ENCODE measurements at regions not wholly inside any gene's neighbourhood (a gene's known extent, or its start where the extent isn't known, plus 50 kb on each side); places are given as distances from the start of the nearest gene placed in this dataset.

GRCh38 chr2:30022444-30023071 lies 101.2 kb upstream of the ALK start:
- Histone ChIP-seq H3K4me1 (ENCODE audit: insufficient read depth, low read length) (no peaks in the 10 kb centered on the region), H3K23ac (ENCODE audit: insufficient read length, low read depth, low read length) (no peak overlapping the region), H3K27me3 (ENCODE audit: insufficient read depth, low read length) (no peaks in the 10 kb centered on the region), H3K27ac (ENCODE audit: insufficient read length, low read depth, low read length) (no peak overlapping the region), H2BK5ac (ENCODE audit: insufficient read length, low read length) (no peak overlapping the region), H4K8ac (replicated peaks; ENCODE audit: insufficient read length, low read depth, low read length) (no peak overlapping the region), H3K4me2 (ENCODE audit: insufficient read depth, insufficient read length, low read length) (no peak overlapping the region), H3K23me2 (ENCODE audit: insufficient read length, low read depth, low read length, poor library complexity, severe bottlenecking) (no peaks in the 10 kb centered on the region), H2BK12ac (ENCODE audit: insufficient read length, low read depth, low read length) (no peak overlapping the region), H2BK20ac (ENCODE audit: low read depth, low read length, poor library complexity, severe bottlenecking) (no peak overlapping the region), H3K9me3 (ENCODE audit: control insufficient read depth, low read depth, low read length) (no peaks in the 10 kb centered on the region), H3T11ph (ENCODE audit: low read length) (no peak overlapping the region), H3K79me1 (ENCODE audit: insufficient read depth, low read depth, low read length, poor library complexity, severe bottlenecking) (no peaks in the 10 kb centered on the region), H3K79me2 (ENCODE audit: insufficient read depth, low read length) (no peaks in the 10 kb centered on the region), H3K18ac (ENCODE audit: insufficient read length, low read depth, low read length) (no peak overlapping the region), H3K56ac (ENCODE audit: insufficient read length, low read depth, low read length) (no peak overlapping the region), H2BK15ac (ENCODE audit: low read depth, low read length) (no peak overlapping the region), H2AFZ (ENCODE audit: low read length) (no peak overlapping the region), H3K9ac (ENCODE audit: extremely low read depth, insufficient read length, low read length) (no peak overlapping the region), H4K20me1 (ENCODE audit: control insufficient read depth, insufficient read depth, insufficient read length) (no peaks in the 10 kb centered on the region), H4K91ac (ENCODE audit: insufficient read length, low read depth, low read length) (no peak overlapping the region), H3K4ac (ENCODE audit: low read depth, low read length) (no peak overlapping the region), H4K5ac (ENCODE audit: insufficient read length, low read depth, low read length) (no peak overlapping the region), H2AK5ac (ENCODE audit: insufficient read length, low read length) (no peak overlapping the region), H3K14ac (ENCODE audit: insufficient read depth, low read length) (no peak overlapping the region), H2BK120ac (ENCODE audit: low read depth, low read length, poor library complexity, severe bottlenecking) (no peak overlapping the region)
- Mint-ChIP-seq H3K36me3 (ENCODE audit: insufficient read depth in 1 of 3, low read depth in 3 of 3) (no peaks in the 10 kb centered on the region; a peak in 1 of 7 replicates), H3K4me1 (peaks cover 4% of the 10 kb centered on the region in 2 experiments; a peak in 3 of 4 replicates), H3K27me3 (ENCODE audit: low read depth) (peaks cover 8% of the 10 kb centered on the region), H3K4me3 (no peak overlapping the region), H3K27ac (no peak overlapping the region), H3K9me3 (no peaks in the 10 kb centered on the region)
- no CpG with 5 or more reads among the region's 4 CpGs for WGBS (ENCODE audit: extremely low coverage, insufficient read length, low lambda C conversion rate)
- DNase-seq = no peak
- no peak for TF ChIP-seq CTCF (conservative IDR thresholded peaks at IDR 0.05)
